ENCODE measurements at regions not wholly inside any gene's neighbourhood (a gene's known extent, or its start where the extent isn't known, plus 50 kb on each side); places are given as distances from the start of the nearest gene placed in this dataset.

- Histone ChIP-seq H3K14ac (replicated peaks; ENCODE audit: low read depth, low read length) (no peak overlapping the region), H3K4me2 (ENCODE audit: low read depth, low read length) (no peak overlapping the region), H3K79me1 (ENCODE audit: low read depth in 1 of 2, low read length in 2 of 2) (no peaks in the 10 kb centered on the region), H4K8ac (ENCODE audit: low read depth in 2 of 2, low read length in 2 of 2) (no peak overlapping the region), H3K18ac (ENCODE audit: low read depth, low read length) (no peak overlapping the region), H3K9ac (ENCODE audit: low read depth, low read length) (no peak overlapping the region), H3K23ac (ENCODE audit: low read depth, low read length) (no peak overlapping the region), H4K20me1 (ENCODE audit: insufficient read depth, low read length) (no peaks in the 10 kb centered on the region), H4K91ac (ENCODE audit: insufficient read depth, low read depth, low read length) (no peak overlapping the region), H3K4ac (ENCODE audit: low read depth, low read length) (no peak overlapping the region), H3K4me1 (ENCODE audit: control insufficient read depth, insufficient read depth, low read length) (no peaks in the 10 kb centered on the region), H2AFZ (replicated peaks; ENCODE audit: low read length, poor library complexity) (no peak overlapping the region), H4K5ac (ENCODE audit: low read depth, low read length) (no peak overlapping the region), H3K36me3 (ENCODE audit: control insufficient read depth, insufficient read depth, low read length) (no peaks in the 10 kb centered on the region), H3K27me3 (ENCODE audit: control insufficient read depth, insufficient read depth, low read length) (no peaks in the 10 kb centered on the region; the same call in 1 of the 2 replicates), H2BK120ac (ENCODE audit: low read depth, low read length) (no peak overlapping the region), H3K56ac (ENCODE audit: extremely low read depth, insufficient read depth, low read length) (no peak overlapping the region), H3K9me3 (ENCODE audit: control insufficient read depth, insufficient read depth, low read length) (no peaks in the 10 kb centered on the region), H3K27ac (ENCODE audit: insufficient read depth, low read length) (no peak overlapping the region), H3K4me3 (ENCODE audit: insufficient read depth, low read depth, low read length) (no peak overlapping the region), H2BK20ac (ENCODE audit: low read depth, low read length) (no peak overlapping the region), H3K9me1 (ENCODE audit: insufficient read depth, low read length) (no peaks in the 10 kb centered on the region), H2BK5ac (ENCODE audit: low read depth, low read length, poor library complexity, severe bottlenecking) (no peak overlapping the region), H2BK15ac (ENCODE audit: low read depth, low read length) (no peak overlapping the region), H2AK5ac (ENCODE audit: low read depth, low read length) (no peak overlapping the region), H2AK9ac (replicated peaks; ENCODE audit: low read depth, low read length, poor library complexity) (no peak overlapping the region)
- dilution Hi-C loops (cut with HindIII; ENCODE audit: low sequenced_read_pairs, unreplicated experiment) (no loop called here), intact Hi-C loops (cut with micrococcal nuclease) (no loop called here), in situ Hi-C loops (cut with MboI; ENCODE audit: low sequenced_read_pairs) (no loop called here)
- no CpG with 5 or more reads among the region's 4 CpGs for WGBS, 2 experiments (ENCODE audit: extremely low coverage in 2 of 2, insufficient read length in 1 of 2)
- no peak for DNase-seq
- ATAC-seq (ENCODE audit: low read depth): no peak
- ChIA-PET CTCF (no interaction called here), POLR2A (ENCODE audit: unreplicated experiment) (no interaction called here)
- TF ChIP-seq MAFK (IDR thresholded peaks at IDR 0.05; ENCODE audit: low read depth, low read length) (peak; percentile 63), BHLHE40 (IDR thresholded peaks at IDR 0.05; ENCODE audit: low read depth, low read length) (no peak)
- BruUV-seq (replicated peaks): no TSS peak
Observed at GRCh38 chr7:18231854-18232253, 204.2 kb upstream of the PRPS1L1 start.

All from IMR-90 (cell line).